ENCODE measurements at regions not wholly inside any gene's neighbourhood (a gene's known extent, or its start where the extent isn't known, plus 50 kb on each side); places are given as distances from the start of the nearest gene placed in this dataset.

- TF ChIP-seq REST (IDR thresholded peaks at IDR 0.05; ENCODE audit: unreplicated experiment) (no peak), NANOG (IDR thresholded peaks at IDR 0.05; ENCODE audit: borderline replicate concordance) (no peak), JUNB (IDR thresholded peaks at IDR 0.05; ENCODE audit: unreplicated experiment) (no peak), EZH2 (IDR thresholded peaks at IDR 0.05; ENCODE audit: low read depth, unreplicated experiment) (no peak)
Measured at GRCh38 chr2:117557626-117558025, 256.9 kb upstream of the DDX18 start (continued).

- Histone ChIP-seq H2AFZ (no peak overlapping the region), H3F3A (replicated peaks; ENCODE audit: low read depth) (no peaks in the 10 kb centered on the region), H3K27me3 (ENCODE audit: insufficient read depth) (no peaks in the 10 kb centered on the region), H3K4me1 (ENCODE audit: insufficient read depth) (no peaks in the 10 kb centered on the region), H3K4me2 (no peak overlapping the region), H3K36me3 (ENCODE audit: insufficient read depth) (no peaks in the 10 kb centered on the region), H3K27ac (ENCODE audit: low read depth) (no peak overlapping the region), H3K79me2 (replicated peaks; ENCODE audit: insufficient read depth) (no peaks in the 10 kb centered on the region), H4K20me1 (replicated peaks; ENCODE audit: insufficient read depth) (no peaks in the 10 kb centered on the region), H3K4me3 (no peak overlapping the region), H3K9me2 (ENCODE audit: insufficient read depth) (no peaks in the 10 kb centered on the region)
- peaks cover 8% of the 10 kb centered on the region; the same call in 2 of the 3 replicates for H3K9me3 Mint-ChIP-seq
- peaks cover 5% of the 10 kb centered on the region; the same call in 1 of the 3 replicates for H3K36me3 Mint-ChIP-seq (ENCODE audit: low read depth)
- no peak overlapping the region; the same call in 1 of the 2 replicates for H3K27ac Mint-ChIP-seq
- peaks cover 2% of the 10 kb centered on the region for H3K27me3 Mint-ChIP-seq (ENCODE audit: insufficient read depth, low read depth, poor library complexity)
- no peak for ATAC-seq
- no peak overlapping the region for H3K4me3 Mint-ChIP-seq
- peaks cover 4% of the 10 kb centered on the region; the same call in 2 of the 3 replicates for H3K4me1 Mint-ChIP-seq
- DNase-seq (ENCODE audit: low spot score) = no peak
- TF ChIP-seq NANOG (IDR thresholded peaks at IDR 0.05; ENCODE audit: borderline replicate concordance) (no peak), CTCF (conservative IDR thresholded peaks at IDR 0.05; ENCODE audit: low read depth in 2 of 2) (no peak), JUNB (IDR thresholded peaks at IDR 0.05; ENCODE audit: unreplicated experiment) (no peak), ETS1 (IDR thresholded peaks at IDR 0.05) (no peak), POLR2AphosphoS5 (IDR thresholded peaks at IDR 0.05; ENCODE audit: low read depth) (no peak), CREB1 (CRISPR knock-in tag; IDR thresholded peaks at IDR 0.05; ENCODE audit: low read depth) (no peak), ZNF114 (CRISPR knock-in tag; IDR thresholded peaks at IDR 0.05) (no peak), REST (IDR thresholded peaks at IDR 0.05; ENCODE audit: unreplicated experiment) (no peak), EZH2phosphoT487 (IDR thresholded peaks at IDR 0.05; ENCODE audit: unreplicated experiment) (no peak), EZH2 (IDR thresholded peaks at IDR 0.05; ENCODE audit: low read depth, unreplicated experiment) (no peak), STAT1 (IDR thresholded peaks at IDR 0.05; ENCODE audit: unreplicated experiment) (no peak)
Measured at GRCh38 chr2:117562654-117563053, 251.8 kb upstream of the DDX18 start.
